ENCODE measurements at regions not wholly inside any gene's neighbourhood (a gene's known extent, or its start where the extent isn't known, plus 50 kb on each side); places are given as distances from the start of the nearest gene placed in this dataset.

GRCh38 chr6:105645156-105645555 lies 242.3 kb upstream of the PREP start (continued):
- TF ChIP-seq NCOR1 (IDR thresholded peaks at IDR 0.05; ENCODE audit: borderline replicate concordance, low read length) (no peak), ZNF563 (CRISPR knock-in tag; IDR thresholded peaks at IDR 0.05) (no peak), PHB2 (IDR thresholded peaks at IDR 0.05; ENCODE audit: partially characterized antibody) (no peak), ZNF468 (CRISPR knock-in tag; IDR thresholded peaks at IDR 0.05) (no peak), NFE2L2 (IDR thresholded peaks at IDR 0.05; ENCODE audit: low read length) (no peak), MEF2D (CRISPR knock-in tag; IDR thresholded peaks at IDR 0.05) (no peak), IKZF5 (CRISPR knock-in tag; IDR thresholded peaks at IDR 0.05) (no peak), HMG20B (CRISPR knock-in tag; conservative IDR thresholded peaks at IDR 0.05) (no peak), ZNF512 (CRISPR knock-in tag; IDR thresholded peaks at IDR 0.05) (no peak), ZNF430 (CRISPR knock-in tag; IDR thresholded peaks at IDR 0.05) (no peak), WIZ (CRISPR knock-in tag; IDR thresholded peaks at IDR 0.05) (no peak), ZNF788 (CRISPR knock-in tag; IDR thresholded peaks at IDR 0.05; ENCODE audit: borderline replicate concordance) (no peak)

GRCh38 chr6:105644691-105645090 lies 241.8 kb upstream of the PREP start:
- H3K4me1 ChIP-seq (ENCODE audit: insufficient read depth, low read length) = peaks cover 7% of the 10 kb centered on the region; the same call in 1 of the 2 replicates
- H3K36me3 ChIP-seq (replicated peaks in 1 of 2; ENCODE audit: control insufficient read depth in 1 of 2, insufficient read depth in 2 of 2, low read length in 2 of 2) = no peaks in the 10 kb centered on the region
- WGBS (ENCODE audit: low lambda C conversion rate) = 0% methylated on average over 3 of the region's 3 CpGs
- no peak overlapping the region for H3K4me3 ChIP-seq (replicated peaks in 1 of 3; ENCODE audit: insufficient read depth in 1 of 3, low read depth in 2 of 3, low read length in 3 of 3)
- H2AFZ ChIP-seq (ENCODE audit: low read length) = no peak overlapping the region
- no peaks in the 10 kb centered on the region; a peak in 1 of 5 replicates for H3K27me3 ChIP-seq (ENCODE audit: control insufficient read depth in 1 of 2, insufficient read depth in 2 of 2, low read length in 2 of 2)
- no peak overlapping the region for H3K9ac ChIP-seq (ENCODE audit: insufficient read depth, low read depth, low read length)
- no peaks in the 10 kb centered on the region for H3K9me3 ChIP-seq (ENCODE audit: low read length)
- FAIRE-seq (no peak), DNase-seq (ENCODE audit: low spot score) (no peak), ATAC-seq (no peak)
- no peak overlapping the region for H3K27ac ChIP-seq (ENCODE audit: extremely low read length, insufficient read depth, low read length)
- H3K79me2 ChIP-seq (ENCODE audit: insufficient read depth, low read length) = no peaks in the 10 kb centered on the region
- no TSS peak for BruUV-seq (replicated peaks)
- ChIA-PET POLR2A (no interaction called here), CTCF (ENCODE audit: low intra/inter-chr PET ratio, low total read pairs) (no interaction called here)
- no peak overlapping the region for H3K4me2 ChIP-seq (ENCODE audit: low read depth, low read length)
- intact Hi-C loops (cut with micrococcal nuclease; ENCODE audit: unreplicated experiment) = no loop called here
- no peaks in the 10 kb centered on the region for H4K20me1 ChIP-seq (ENCODE audit: insufficient read depth, low read length)
- in situ Hi-C loops (cut with HindIII; ENCODE audit: extremely low pct_ligation_motif_present, low pct_unique_long_range_greater_than_20kb) = no loop called here
- TF ChIP-seq ZSCAN12 (CRISPR knock-in tag; IDR thresholded peaks at IDR 0.05) (no peak), PCBP1 (IDR thresholded peaks at IDR 0.05; ENCODE audit: borderline replicate concordance, low read depth, low read length) (no peak), JUN (CRISPR knock-in tag; IDR thresholded peaks at IDR 0.05) (no peak), ZNF513 (CRISPR knock-in tag; conservative IDR thresholded peaks at IDR 0.05) (no peak), ZNF552 (CRISPR knock-in tag; IDR thresholded peaks at IDR 0.05; ENCODE audit: borderline replicate concordance) (no peak), POLR2AphosphoS2 (IDR thresholded peaks at IDR 0.05; ENCODE audit: low read depth, low read length) (no peak), KDM4B (CRISPR knock-in tag; IDR thresholded peaks at IDR 0.05) (no peak), CC2D1A (CRISPR knock-in tag; IDR thresholded peaks at IDR 0.05) (no peak), CSRNP1 (CRISPR knock-in tag; IDR thresholded peaks at IDR 0.05) (no peak), RNF2 (conservative IDR thresholded peaks at IDR 0.05; ENCODE audit: low read depth) (no peak)
